GM10248 (cell line): ENCODE measurements at regions not wholly inside any gene's neighbourhood (a gene's known extent, or its start where the extent isn't known, plus 50 kb on each side); places are given as distances from the start of the nearest gene placed in this dataset.
"Not testable (repeated sequence)": the region's sequence is repeated elsewhere in the genome, so short reads cannot be mapped to it uniquely, and the experiment has no call there.

Experiments
- CTCF ChIA-PET: fragments of 300-600 bp; sonication (Branson Sonifier 250); formaldehyde crosslinking; extraction: SDS; loops from one replicate; lab custom pipeline; 2021; ENCODE audit warnings: antibody characterized with exemption; lab: Yijun Ruan, JAX
- POLR2A ChIA-PET: fragments of 350-650 bp; sonication (Branson Sonifier 250); formaldehyde crosslinking; extraction: SDS; loops from one replicate; lab custom pipeline; 2020; ENCODE audit warnings: antibody characterized with exemption; lab: Yijun Ruan, JAX
- DNase-seq: peaks from one replicate; pipeline ENCODE4 v3.0.0; 2012; ENCODE audit errors: extremely low spot score
- CTCF ChIP-seq: IDR thresholded peaks from 2 replicates; pipeline ENCODE4 v1.5.1; 2012; ENCODE audit warnings: mild to moderate bottlenecking, low read depth; ENCODE audit errors: extremely low read depth, missing control alignments, control extremely low read depth

- CTCF ChIA-PET, DNase-seq: not testable (repeated sequence)
- POLR2A ChIA-PET, result interaction anchor here (0.6 kb wide), 1 partner anchor 26 kb away, joined by 7 read pairs; no protein-coding TSS in a partner anchor
Observed at GRCh38 chr10:35263827-35264226, 72.5 kb upstream of the CCNY start.

GRCh38 chr10:35264636-35265035, 71.7 kb upstream of the CCNY start:
- CTCF ChIA-PET, POLR2A ChIA-PET, DNase-seq: not testable (repeated sequence)

- ChIA-PET CTCF (no interaction called here), POLR2A (no interaction called here)
- DNase-seq, result no peak
- TF ChIP-seq CTCF, result no peak
Observed at GRCh38 chr10:35265435-35265834, 70.9 kb upstream of the CCNY start.

GRCh38 chr10:35268323-35268722, 68.0 kb upstream of the CCNY start:
- TF ChIP-seq CTCF, result no peak
- ChIA-PET CTCF (no interaction called here), POLR2A (interaction anchor here (0.6 kb wide), 1 partner anchor 22 kb away, joined by 3 read pairs; no protein-coding TSS in a partner anchor)
- no peak for DNase-seq

- ChIA-PET POLR2A (no interaction called here), CTCF (no interaction called here)
Observed at GRCh38 chr10:35268791-35269257, 67.5 kb upstream of the CCNY start.

GRCh38 chr10:35270100-35270499, 66.2 kb upstream of the CCNY start:
- TF ChIP-seq CTCF, result no peak

More at GRCh38 chr10:35268791-35269257, 67.5 kb upstream of the CCNY start:
- no peak for DNase-seq
- TF ChIP-seq CTCF, result no peak

GRCh38 chr10:35271086-35271858, 65.0 kb upstream of the CCNY start:
- TF ChIP-seq CTCF, result no peak
- ChIA-PET POLR2A (no interaction called here), CTCF (interaction anchor here (1.1 kb wide), 1 partner anchor 14 kb away, joined by 3 read pairs; no protein-coding TSS in a partner anchor)
- DNase-seq, result no peak

More at GRCh38 chr10:35270100-35270499, 66.2 kb upstream of the CCNY start:
- ChIA-PET POLR2A (no interaction called here), CTCF (no interaction called here)
- no peak for DNase-seq

- POLR2A ChIA-PET, DNase-seq: not testable (repeated sequence)
- CTCF ChIA-PET, result interaction anchor here (1.1 kb wide), 1 partner anchor 13 kb away, joined by 3 read pairs; no protein-coding TSS in a partner anchor
Observed at GRCh38 chr10:35271859-35272165, 64.5 kb upstream of the CCNY start.

- CTCF ChIA-PET, result interaction anchor here (1.1 kb wide), 1 partner anchor 13 kb away, joined by 3 read pairs; no protein-coding TSS in a partner anchor
- POLR2A ChIA-PET, result not testable (repeated sequence)
Observed at GRCh38 chr10:35272401-35272800, 63.9 kb upstream of the CCNY start.

GRCh38 chr10:35273994-35274393, 62.3 kb upstream of the CCNY start:
- POLR2A ChIA-PET, CTCF ChIA-PET, DNase-seq: not testable (repeated sequence)

More at GRCh38 chr10:35272401-35272800, 63.9 kb upstream of the CCNY start:
- not testable (repeated sequence) for DNase-seq
